ENCODE measurements at regions not wholly inside any gene's neighbourhood (a gene's known extent, or its start where the extent isn't known, plus 50 kb on each side); places are given as distances from the start of the nearest gene placed in this dataset.

DNA sequence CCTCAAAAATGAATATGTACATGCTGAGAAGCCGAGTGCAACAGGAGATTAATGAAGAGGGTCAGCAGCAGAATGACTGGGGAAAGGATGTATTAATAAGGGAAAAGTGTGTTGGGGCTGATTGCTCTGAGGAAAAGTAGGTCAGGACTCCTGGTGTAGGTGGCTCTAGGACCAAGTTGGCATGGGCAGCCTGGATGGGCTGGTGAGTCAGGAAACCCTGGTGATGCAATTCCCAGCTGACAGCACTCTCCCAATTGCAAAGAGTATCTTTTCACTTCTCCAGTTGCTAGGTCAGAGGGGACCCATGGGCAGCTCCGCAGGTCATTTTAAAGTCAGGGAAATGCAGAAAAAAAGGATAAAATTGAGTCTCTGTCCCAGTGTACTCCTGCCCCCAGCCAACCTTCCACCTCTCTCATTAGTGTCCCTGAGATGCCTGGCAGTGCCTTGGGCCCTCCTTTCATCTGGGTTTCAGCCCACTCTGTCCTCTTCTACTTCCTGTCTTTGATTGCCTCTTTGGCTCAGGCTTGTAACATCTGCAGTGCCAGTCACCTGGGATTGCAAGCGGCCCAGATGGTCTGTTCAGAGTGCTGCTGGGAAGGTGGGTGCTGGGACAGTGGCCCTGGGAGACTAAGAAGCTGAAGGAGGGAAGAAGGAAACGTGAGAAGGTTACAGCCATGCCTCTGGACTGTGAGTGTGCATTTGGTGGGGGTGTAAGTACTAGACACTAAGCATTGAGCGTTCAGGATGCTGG, 2177.2 kb downstream of the TP53TG3F start:
- POLR2A ChIA-PET: no interaction called here
- H3K4me1 Mint-ChIP-seq: peaks cover 0 to 2% (median 0%) of the 10 kb centered on the region in 7 donors
- intact Hi-C loops (cut with micrococcal nuclease): no loop called here

GRCh38 chr16:35637683-35638082, 2178.3 kb downstream of the TP53TG3F start:
- peaks cover 0 to 5% (median 0%) of the 10 kb centered on the region in 5 donors for H3K36me3 Mint-ChIP-seq
- peaks cover 9 to 57% (median 24%) of the 10 kb centered on the region in 11 donors for H3K9me3 Mint-ChIP-seq
- ChIA-PET POLR2A (no interaction called here), CTCF (no interaction called here)
- ATAC-seq: no peak
- H3K27me3 ChIP-seq (ENCODE audit: control insufficient read depth in 2 of 2, insufficient read depth in 2 of 2, low read length in 2 of 2): no peaks in the 10 kb centered on the region
- H3K4me1 Mint-ChIP-seq: peaks cover 0 to 2% (median 0%) of the 10 kb centered on the region in 7 donors
- H3K4me3 Mint-ChIP-seq: no peak overlapping the region
- no peaks in the 10 kb centered on the region for H3K27me3 Mint-ChIP-seq
- no peak overlapping the region for H3K4me3 ChIP-seq (ENCODE audit: low read length)
- no peak overlapping the region for H3K27ac Mint-ChIP-seq
- DNase-seq: no peak
- H3K4me1 ChIP-seq (ENCODE audit: control insufficient read depth in 2 of 2, insufficient read depth in 2 of 2, low read length in 2 of 2): no peaks in the 10 kb centered on the region
- no peaks in the 10 kb centered on the region for H3K36me3 ChIP-seq (ENCODE audit: control insufficient read depth in 2 of 3, insufficient read depth in 3 of 3, low read length in 3 of 3)
- peaks cover 0 to 34% (median 0%) of the 10 kb centered on the region in 3 experiments for H3K9me3 ChIP-seq (ENCODE audit: control insufficient read depth in 2 of 3, low read length in 3 of 3)
- intact Hi-C loops (cut with micrococcal nuclease): no loop called here
- no peak overlapping the region for H3K27ac ChIP-seq (ENCODE audit: low read depth, low read length)

More for the DNA sequence above, 2177.2 kb downstream of the TP53TG3F start:
- no peak overlapping the region for H3K27ac ChIP-seq (ENCODE audit: low read depth, low read length)
- DNase-seq (no peak), ATAC-seq (no peak)
- Mint-ChIP-seq H3K4me3 (no peak overlapping the region), H3K36me3 (peaks cover 0 to 5% (median 0%) of the 10 kb centered on the region in 5 donors), H3K9me3 (peaks cover 11 to 60% (median 23%) of the 10 kb centered on the region in 11 donors), H3K27me3 (no peaks in the 10 kb centered on the region), H3K27ac (no peak overlapping the region)
- H3K4me1 ChIP-seq (ENCODE audit: control insufficient read depth in 2 of 2, insufficient read depth in 2 of 2, low read length in 2 of 2): no peaks in the 10 kb centered on the region
- no peak overlapping the region for H3K4me3 ChIP-seq (ENCODE audit: low read length)
- CTCF ChIA-PET: no interaction called here
- H3K9me3 ChIP-seq (ENCODE audit: control insufficient read depth in 2 of 3, low read length in 3 of 3): peaks cover 0 to 25% (median 0%) of the 10 kb centered on the region in 3 experiments
- H3K27me3 ChIP-seq (ENCODE audit: control insufficient read depth in 2 of 2, insufficient read depth in 2 of 2, low read length in 2 of 2): no peaks in the 10 kb centered on the region
- H3K36me3 ChIP-seq (ENCODE audit: control insufficient read depth in 2 of 3, insufficient read depth in 3 of 3, low read length in 3 of 3): no peaks in the 10 kb centered on the region

GRCh38 chr16:35639233-35640205, 2180.1 kb downstream of the TP53TG3F start:
- CTCF ChIA-PET: no interaction called here
- Histone ChIP-seq H3K4me1 (ENCODE audit: control insufficient read depth in 2 of 2, insufficient read depth in 2 of 2, low read length in 2 of 2) (no peaks in the 10 kb centered on the region), H3K9me3 (ENCODE audit: control insufficient read depth in 2 of 3, low read length in 3 of 3) (peaks cover 0 to 41% (median 0%) of the 10 kb centered on the region in 3 experiments), H3K27ac (ENCODE audit: low read depth, low read length) (no peak overlapping the region), H3K4me3 (ENCODE audit: low read length) (no peak overlapping the region), H3K36me3 (ENCODE audit: control insufficient read depth in 2 of 3, insufficient read depth in 3 of 3, low read length in 3 of 3) (no peaks in the 10 kb centered on the region), H3K27me3 (ENCODE audit: control insufficient read depth in 2 of 2, insufficient read depth in 2 of 2, low read length in 2 of 2) (no peaks in the 10 kb centered on the region)
- DNase-seq (no peak), ATAC-seq (no peak)
- Mint-ChIP-seq H3K4me3 (no peak overlapping the region), H3K9me3 (peaks cover 5 to 66% (median 30%) of the 10 kb centered on the region in 11 donors), H3K4me1 (peaks cover 0 to 2% (median 0%) of the 10 kb centered on the region in 7 donors), H3K27me3 (no peaks in the 10 kb centered on the region), H3K36me3 (peaks cover 0 to 5% (median 0%) of the 10 kb centered on the region in 5 donors), H3K27ac (no peak overlapping the region)
- intact Hi-C loops (cut with micrococcal nuclease): no loop called here
- POLR2A ChIA-PET: no interaction called here

DNA sequence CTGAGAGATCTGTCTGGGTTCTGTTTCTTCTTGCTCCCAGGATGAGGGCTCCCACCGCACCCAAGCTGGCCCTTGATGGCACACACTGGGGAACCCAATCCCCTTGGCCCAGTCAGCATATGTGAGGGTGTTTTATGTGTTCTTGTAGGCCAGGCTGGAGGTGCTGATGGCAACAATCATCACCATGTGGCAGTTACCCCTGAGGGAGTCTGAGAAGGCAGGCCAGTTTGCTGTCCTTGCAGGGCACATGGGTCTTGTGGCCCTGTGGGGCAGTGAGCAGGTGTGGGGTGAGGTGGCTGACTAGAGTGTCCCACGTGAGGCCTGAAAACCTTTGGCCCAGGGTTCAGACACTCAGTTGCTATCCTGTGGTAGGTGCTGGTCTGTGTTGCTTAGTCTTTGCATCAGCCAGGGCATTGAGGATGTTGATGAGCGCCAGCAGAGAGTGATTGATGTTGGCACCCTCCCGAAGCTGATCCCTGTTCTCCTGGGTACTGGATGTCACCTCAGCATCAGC, 2183.0 kb downstream of the TP53TG3F start:
- no peaks in the 10 kb centered on the region for H3K36me3 ChIP-seq (ENCODE audit: control insufficient read depth in 2 of 3, insufficient read depth in 3 of 3, low read length in 3 of 3)
- peaks cover 0 to 5% (median 0%) of the 10 kb centered on the region in 5 donors for H3K36me3 Mint-ChIP-seq
- H3K27me3 Mint-ChIP-seq: no peaks in the 10 kb centered on the region
- no peaks in the 10 kb centered on the region for H3K4me1 ChIP-seq (ENCODE audit: control insufficient read depth in 2 of 2, insufficient read depth in 2 of 2, low read length in 2 of 2)
- no peak overlapping the region for H3K4me3 Mint-ChIP-seq
- ATAC-seq (no peak), DNase-seq (no peak)
- peaks cover 0 to 35% (median 0%) of the 10 kb centered on the region in 3 experiments for H3K9me3 ChIP-seq (ENCODE audit: control insufficient read depth in 2 of 3, low read length in 3 of 3)
- peaks cover 0 to 2% (median 0%) of the 10 kb centered on the region in 7 donors for H3K4me1 Mint-ChIP-seq
- POLR2A ChIA-PET: no interaction called here
- no peak overlapping the region for H3K27ac Mint-ChIP-seq
- no peak overlapping the region for H3K27ac ChIP-seq (ENCODE audit: low read depth, low read length)
- H3K9me3 Mint-ChIP-seq: peaks cover 8 to 69% (median 29%) of the 10 kb centered on the region in 11 donors
- intact Hi-C loops (cut with micrococcal nuclease): no loop called here
- no peaks in the 10 kb centered on the region for H3K27me3 ChIP-seq (ENCODE audit: control insufficient read depth in 2 of 2, insufficient read depth in 2 of 2, low read length in 2 of 2)
- CTCF ChIA-PET: no interaction called here
- H3K4me3 ChIP-seq (ENCODE audit: low read length): no peak overlapping the region

- Mint-ChIP-seq H3K36me3 (no peaks in the 10 kb centered on the region), H3K9me3 (peaks cover 0 to 21% (median 8%) of the 10 kb centered on the region in 11 donors), H3K4me3 (no peak overlapping the region), H3K4me1 (no peaks in the 10 kb centered on the region), H3K27me3 (no peaks in the 10 kb centered on the region), H3K27ac (no peak overlapping the region)
- Histone ChIP-seq H3K36me3 (ENCODE audit: control insufficient read depth in 2 of 3, insufficient read depth in 3 of 3, low read length in 3 of 3) (no peaks in the 10 kb centered on the region), H3K9me3 (ENCODE audit: control insufficient read depth in 2 of 3, low read length in 3 of 3) (no peaks in the 10 kb centered on the region), H3K27me3 (ENCODE audit: control insufficient read depth in 2 of 2, insufficient read depth in 2 of 2, low read length in 2 of 2) (no peaks in the 10 kb centered on the region), H3K27ac (ENCODE audit: low read depth, low read length) (no peak overlapping the region), H3K4me3 (ENCODE audit: low read length) (no peak overlapping the region), H3K4me1 (ENCODE audit: control insufficient read depth in 2 of 2, insufficient read depth in 2 of 2, low read length in 2 of 2) (no peaks in the 10 kb centered on the region)
- no peak for ATAC-seq
- intact Hi-C loops (cut with micrococcal nuclease): no loop called here
- ChIA-PET CTCF (no interaction called here), POLR2A (no interaction called here)
- no peak for DNase-seq
These were observed 2192.4 kb downstream of the TP53TG3F start for GRCh38 chr16:35651841-35652240.

GRCh38 chr16:35664091-35664693, 2204.8 kb downstream of the TP53TG3F start:
- Mint-ChIP-seq H3K27me3 (no peaks in the 10 kb centered on the region), H3K9me3 (peaks cover 2 to 56% (median 28%) of the 10 kb centered on the region in 11 donors), H3K4me3 (no peak overlapping the region), H3K4me1 (no peaks in the 10 kb centered on the region), H3K27ac (no peak overlapping the region), H3K36me3 (peaks cover 0 to 8% (median 0%) of the 10 kb centered on the region in 5 donors)
- no peak overlapping the region for H3K4me3 ChIP-seq (ENCODE audit: low read length)
- no peak for ATAC-seq
- peaks cover 0 to 7% (median 0%) of the 10 kb centered on the region in 3 experiments for H3K9me3 ChIP-seq (ENCODE audit: control insufficient read depth in 2 of 3, low read length in 3 of 3)
- no peaks in the 10 kb centered on the region for H3K36me3 ChIP-seq (ENCODE audit: control insufficient read depth in 2 of 3, insufficient read depth in 3 of 3, low read length in 3 of 3)
- H3K4me1 ChIP-seq (ENCODE audit: control insufficient read depth in 2 of 2, insufficient read depth in 2 of 2, low read length in 2 of 2): no peaks in the 10 kb centered on the region
- ChIA-PET CTCF (no interaction called here), POLR2A (no interaction called here)
- no peak for DNase-seq
- intact Hi-C loops (cut with micrococcal nuclease): no loop called here
- no peak overlapping the region for H3K27ac ChIP-seq (ENCODE audit: low read depth, low read length)
- no peaks in the 10 kb centered on the region for H3K27me3 ChIP-seq (ENCODE audit: control insufficient read depth in 2 of 2, insufficient read depth in 2 of 2, low read length in 2 of 2)

Measured in naive thymus-derived CD4-positive, alpha-beta T cell (primary cell).